Activated CD8-positive, alpha-beta memory T cell treated with anti-CD3 and anti-CD28 coated beads for 48 hours (primary cell): ENCODE measurements at regions not wholly inside any gene's neighbourhood (a gene's known extent, or its start where the extent isn't known, plus 50 kb on each side); places are given as distances from the start of the nearest gene placed in this dataset.
"Not testable (repeated sequence)": the region's sequence is repeated elsewhere in the genome, so short reads cannot be mapped to it uniquely, and the experiment has no call there.

ENCODE experiments used
- DNase-seq, 3 experiments: peaks; one replicate each; pipeline ENCODE4 v3.0.0-alpha.2; 2020; ENCODE audit warnings: low read depth in 2 of 3, low spot score in 2 of 3

- DNase-seq: no peak
Measured at GRCh38 chr10:113487154-113487553, 65.7 kb upstream of the HABP2 start.

GRCh38 chr10:113488186-113488585 lies 64.7 kb upstream of the HABP2 start:
- DNase-seq: no peak

GRCh38 chr10:113489522-113489921 lies 63.3 kb upstream of the HABP2 start:
- DNase-seq: not testable (repeated sequence)

GRCh38 chr10:113491967-113492565 lies 60.8 kb upstream of the HABP2 start:
- no peak for DNase-seq

GRCh38 chr10:113493195-113493594 lies 59.7 kb upstream of the HABP2 start:
- DNase-seq: no peak

- DNase-seq: no peak
Measured at GRCh38 chr10:113493882-113494301, 59.0 kb upstream of the HABP2 start.

- no peak for DNase-seq
Measured at GRCh38 chr10:113494761-113495160, 58.1 kb upstream of the HABP2 start.

- no peak for DNase-seq
Measured at GRCh38 chr10:113495553-113495952, 57.3 kb upstream of the HABP2 start.

- no peak for DNase-seq
Measured at GRCh38 chr10:113496111-113497109, 56.4 kb upstream of the HABP2 start.

GRCh38 chr10:113497198-113497597 lies 55.7 kb upstream of the HABP2 start:
- no peak for DNase-seq

- no peak for DNase-seq
Measured at GRCh38 chr10:113498997-113499396, 53.9 kb upstream of the HABP2 start.

- DNase-seq: no peak
Measured at GRCh38 chr10:113499806-113500205, 53.0 kb upstream of the HABP2 start.

GRCh38 chr10:113501031-113501430 lies 51.8 kb upstream of the HABP2 start:
- DNase-seq: not testable (repeated sequence)
